H1 (cell line): ENCODE measurements at regions not wholly inside any gene's neighbourhood (a gene's known extent, or its start where the extent isn't known, plus 50 kb on each side); places are given as distances from the start of the nearest gene placed in this dataset.

ENCODE experiments used
- CTCF ChIA-PET: fragments of 300-600 bp; sonication (Branson Sonifier 250); formaldehyde crosslinking; loops from one replicate; lab custom pipeline; 2021; ENCODE audit not compliant: partially characterized antibody; lab: Charles Lee
- POLR2A ChIA-PET: fragments of 300-600 bp; sonication (Branson Sonifier 250); formaldehyde crosslinking; loops from one replicate; lab custom pipeline; 2021; ENCODE audit warnings: inconsistent platforms; ENCODE audit not compliant: partially characterized antibody; lab: Charles Lee
- DNase-seq, 2 experiments: peaks; one replicate each; pipeline versions ENCODE4 v3.0.0 to v3.0.0-alpha.2; 2010 to 2022; ENCODE audit warnings: low spot score in 2 of 2, low read depth in 1 of 2, mixed read lengths in 1 of 2
- FAIRE-seq: peaks from 2 replicates; lab custom pipeline; 2011; peaks lifted over from hg19 to GRCh38; lab: Jason Lieb, UNC
- H2AFZ ChIP-seq: 2 replicates; pipeline ENCODE4 v1.8.1; 2012; ENCODE audit warnings: low read length, inconsistent platforms
- H2AK5ac ChIP-seq: 2 replicates; pipeline ENCODE4 v1.6.1; 2013; ENCODE audit warnings: low read depth, low read length
- H2BK120ac ChIP-seq: replicated peaks from 2 replicates; pipeline ENCODE3; 2013; ENCODE audit warnings: low read depth, low read length, inconsistent platforms
- H2BK12ac ChIP-seq: 2 replicates; pipeline ENCODE4 v1.6.1; 2013; ENCODE audit warnings: low read depth, low read length
- H2BK15ac ChIP-seq: 2 replicates; pipeline ENCODE4 v1.6.1; 2013; ENCODE audit warnings: low read length
- H2BK20ac ChIP-seq: 2 replicates; pipeline ENCODE4 v1.6.1; 2013; ENCODE audit warnings: low read length
- H2BK5ac ChIP-seq: 2 replicates; pipeline ENCODE4 v1.6.1; 2013; ENCODE audit warnings: low read depth, low read length
- H3K14ac ChIP-seq: 2 replicates; pipeline ENCODE4 v1.6.1; 2013; ENCODE audit warnings: inconsistent platforms; ENCODE audit not compliant: insufficient read length
- H3K18ac ChIP-seq: 2 replicates; pipeline ENCODE4 v1.6.1; 2013; ENCODE audit warnings: low read length; ENCODE audit errors: extremely low read depth
- H3K23ac ChIP-seq: 2 replicates; pipeline ENCODE4 v1.6.1; 2013; ENCODE audit warnings: inconsistent platforms; ENCODE audit not compliant: insufficient read length
- H3K23me2 ChIP-seq: 2 replicates; pipeline ENCODE4 v1.6.1; 2013; ENCODE audit warnings: low read depth, low read length
- H3K27ac ChIP-seq: 2 replicates; pipeline ENCODE4 v1.6.1; 2011; ENCODE audit warnings: low read depth, low read length, inconsistent platforms
- H3K27me3 ChIP-seq, 4 experiments: replicated peaks in 1 of 4; 1 replicate in 1 of 4; 2 replicates in 3 of 4; pipeline versions ENCODE4 v1.6.1 to v1.8.1; 2011 to 2013; ENCODE audit warnings: low read length in 3 of 4, mild to moderate bottlenecking in 3 of 4, inconsistent platforms in 2 of 4, mixed read lengths in 2 of 4, moderate library complexity in 1 of 4; ENCODE audit not compliant: control insufficient read depth in 3 of 4, insufficient read depth in 3 of 4; ENCODE audit errors: extremely low read depth in 1 of 4
- H3K36me3 ChIP-seq, 4 experiments: 2 replicates each; pipeline versions ENCODE4 v1.6.1 to v1.8.1; 2011 to 2013; ENCODE audit warnings: mild to moderate bottlenecking in 4 of 4, low read length in 3 of 4, moderate library complexity in 2 of 4, control low read depth in 1 of 4, inconsistent platforms in 1 of 4; ENCODE audit not compliant: insufficient read depth in 4 of 4, control insufficient read depth in 2 of 4
- H3K4ac ChIP-seq: replicated peaks from 2 replicates; pipeline ENCODE3; 2013; ENCODE audit warnings: low read length, low read depth, mixed read lengths, inconsistent platforms; ENCODE audit not compliant: insufficient read length
- H3K4me1 ChIP-seq, 4 experiments: replicated peaks in 1 of 4; 1 replicate in 1 of 4; 2 replicates in 3 of 4; pipeline versions ENCODE4 v1.6.1 to v1.8.1; 2011 to 2013; ENCODE audit warnings: low read length in 3 of 4, inconsistent platforms in 2 of 4, mixed read lengths in 1 of 4; ENCODE audit not compliant: insufficient read depth in 4 of 4, control insufficient read depth in 3 of 4
- H3K4me2 ChIP-seq, 2 experiments: 2 replicates each; pipeline versions ENCODE4 v1.6.1 to v1.8.1; 2011 to 2013; ENCODE audit warnings: low read depth in 2 of 2, low read length in 2 of 2, control low read depth in 1 of 2, inconsistent platforms in 1 of 2, mild to moderate bottlenecking in 1 of 2; ENCODE audit not compliant: insufficient read depth in 1 of 2
- H3K4me3 ChIP-seq, 4 experiments: fragments of 200-600, 300-600 bp in 1 of 4; sonication (generic), shearing (Covaris generic), sonication (Bioruptor Twin) in 1 of 4; 2 replicates each; pipeline versions ENCODE4 v1.5.1 to v1.8.1; 2011 to 2016; ENCODE audit warnings: low read length in 4 of 4, low read depth in 3 of 4, control low read depth in 2 of 4, inconsistent platforms in 2 of 4, mild to moderate bottlenecking in 2 of 4, mixed read lengths in 1 of 4, moderate library complexity in 1 of 4; ENCODE audit not compliant: insufficient read depth in 2 of 4; ENCODE audit errors: extremely low read depth in 1 of 4
- H3K56ac ChIP-seq: replicated peaks from 2 replicates; pipeline ENCODE3; 2013; ENCODE audit warnings: low read depth, mild to moderate bottlenecking, mixed read lengths, low read length, inconsistent platforms; ENCODE audit not compliant: insufficient read length
- H3K79me1 ChIP-seq: 2 replicates; pipeline ENCODE4 v1.6.1; 2013; ENCODE audit warnings: low read depth, low read length, control low read depth
- H3K79me2 ChIP-seq, 2 experiments: 2 replicates each; pipeline versions ENCODE4 v1.6.1 to v1.8.1; 2012 to 2013; ENCODE audit warnings: low read length in 2 of 2, mild to moderate bottlenecking in 2 of 2, inconsistent platforms in 1 of 2; ENCODE audit not compliant: insufficient read depth in 2 of 2, control insufficient read depth in 1 of 2
- H3K9ac ChIP-seq, 4 experiments: replicated peaks in 1 of 4; 1 replicate in 1 of 4; 2 replicates in 3 of 4; pipeline versions ENCODE4 v1.6.1 to v1.8.1; 2011 to 2013; ENCODE audit warnings: low read depth in 3 of 4, low read length in 3 of 4, control low read depth in 2 of 4, mild to moderate bottlenecking in 2 of 4, moderate library complexity in 2 of 4, inconsistent platforms in 1 of 4; ENCODE audit errors: extremely low read depth in 1 of 4
- H3K9me3 ChIP-seq, 2 experiments: 2 replicates each; pipeline versions ENCODE4 v1.6.1 to v1.8.1; 2012 to 2013; ENCODE audit warnings: mild to moderate bottlenecking in 2 of 2, moderate library complexity in 2 of 2, control low read depth in 1 of 2, inconsistent platforms in 1 of 2, low read depth in 1 of 2, low read length in 1 of 2, mixed read lengths in 1 of 2; ENCODE audit not compliant: insufficient read depth in 2 of 2
- H4K20me1 ChIP-seq, 2 experiments: replicated peaks in 1 of 2; 2 replicates each; pipeline versions ENCODE3 to v1.8.1; 2011 to 2013; ENCODE audit warnings: inconsistent platforms in 2 of 2, low read length in 2 of 2, mild to moderate bottlenecking in 1 of 2; ENCODE audit not compliant: insufficient read depth in 2 of 2, control insufficient read depth in 1 of 2
- H4K5ac ChIP-seq: 2 replicates; pipeline ENCODE4 v1.6.1; 2013; ENCODE audit warnings: low read length, low read depth, mixed read lengths, inconsistent platforms; ENCODE audit not compliant: insufficient read length
- H4K8ac ChIP-seq: 2 replicates; pipeline ENCODE4 v1.8.0; 2013; ENCODE audit warnings: mild to moderate bottlenecking, moderate library complexity, low read length, inconsistent platforms; ENCODE audit not compliant: insufficient read depth; ENCODE audit errors: extremely low read depth
- H4K91ac ChIP-seq: replicated peaks from 2 replicates; pipeline ENCODE3; 2013; ENCODE audit warnings: low read length, mixed read lengths, inconsistent platforms; ENCODE audit not compliant: insufficient read length
- BCL11A ChIP-seq, 2 experiments: IDR thresholded peaks; one replicate each; pipeline ENCODE4 v1.6.1; 2011; ENCODE audit warnings: low read depth in 2 of 2, low read length in 2 of 2, mild to moderate bottlenecking in 2 of 2
- FOSL1 ChIP-seq: IDR thresholded peaks from 2 replicates; pipeline ENCODE4 v1.6.1; 2011; ENCODE audit warnings: mild to moderate bottlenecking, low read depth, low read length, moderate library complexity; ENCODE audit not compliant: insufficient read depth
- SIN3A ChIP-seq, 2 experiments: IDR thresholded peaks in 1 of 2; conservative IDR thresholded peaks in 1 of 2; 2 replicates each; pipeline ENCODE4 v1.6.1; 2011 to 2012; ENCODE audit warnings: low read length in 2 of 2, improper control_type of control experiment in 1 of 2, low read depth in 1 of 2, mild to moderate bottlenecking in 1 of 2
- USF2 ChIP-seq: IDR thresholded peaks from 2 replicates; pipeline ENCODE4 v1.6.1; 2011; ENCODE audit warnings: low read length, improper control_type of control experiment
- ZNF274 ChIP-seq: IDR thresholded peaks from 2 replicates; pipeline ENCODE4 v1.7.0; 2012; ENCODE audit warnings: low read length, borderline replicate concordance; ENCODE audit errors: extremely low read depth
- WGBS, 2 experiments: shearing (Covaris generic) in 1 of 2; methylation state at CpG; one replicate each; pipeline versions ENCODE4 v1.1.6 to v1.1.7; 2013 to 2015; ENCODE audit warnings: low lambda C conversion rate in 2 of 2, mixed read lengths in 2 of 2, inconsistent platforms in 1 of 2, low coverage in 1 of 2, missing lambda C conversion rate in 1 of 2; ENCODE audit not compliant: insufficient replicate concordance in 2 of 2, insufficient coverage in 1 of 2, insufficient read length in 1 of 2; ENCODE audit errors: extremely low coverage in 1 of 2, missing lambda C conversion rate in 1 of 2; 5-methylcytosine and 5-hydroxymethylcytosine counted together

- ChIA-PET CTCF (no interaction called here), POLR2A (no interaction called here)
- WGBS, 2 experiments, result 88% methylated on average over 5 of the region's 5 CpGs; no CpG with 5 or more reads in 1 of the 2 experiments
- H3K4me1 ChIP-seq, result peaks cover 0 to 3% (median 0%) of the 10 kb centered on the region in 4 experiments; a peak in 1 of 7 replicates
- H3K23ac ChIP-seq, result no peak overlapping the region
- H3K23me2 ChIP-seq, result no peaks in the 10 kb centered on the region
- H3K4me3 ChIP-seq, result no peak overlapping the region
- DNase-seq (no peak), FAIRE-seq (no peak)
- no peaks in the 10 kb centered on the region for H3K79me2 ChIP-seq
- no peak overlapping the region for H2BK15ac ChIP-seq
- H3K18ac ChIP-seq, result no peak overlapping the region
- H3K9ac ChIP-seq, result no peak overlapping the region
- no peak overlapping the region for H2BK20ac ChIP-seq
- no peak overlapping the region for H2BK5ac ChIP-seq
- H2BK12ac ChIP-seq, result no peak overlapping the region
- H2BK120ac ChIP-seq, result no peak overlapping the region
- no peaks in the 10 kb centered on the region for H3K9me3 ChIP-seq
- no peak overlapping the region for H4K91ac ChIP-seq
- no peak overlapping the region for H3K4ac ChIP-seq
- H3K27ac ChIP-seq, result no peak overlapping the region
- H3K14ac ChIP-seq, result no peak overlapping the region
- no peak overlapping the region for H2AK5ac ChIP-seq
- no peak overlapping the region for H4K5ac ChIP-seq
- H4K8ac ChIP-seq, result no peak overlapping the region
- no peaks in the 10 kb centered on the region for H3K27me3 ChIP-seq
- no peak overlapping the region for H2AFZ ChIP-seq
- H3K4me2 ChIP-seq, result no peak overlapping the region
- no peaks in the 10 kb centered on the region for H3K79me1 ChIP-seq
- no peak overlapping the region for H3K56ac ChIP-seq
- H3K36me3 ChIP-seq, result no peaks in the 10 kb centered on the region
- no peaks in the 10 kb centered on the region for H4K20me1 ChIP-seq
- TF ChIP-seq USF2, result no peak
- TF ChIP-seq ZNF274, result no peak
- no peak for TF ChIP-seq BCL11A (IDR thresholded peaks at IDR 0.05; ENCODE audit: low read depth in 2 of 2, low read length in 2 of 2)
- TF ChIP-seq FOSL1, result no peak
- TF ChIP-seq SIN3A (conservative IDR thresholded peaks at IDR 0.05 in 1 of 2, IDR thresholded peaks at IDR 0.05 in 1 of 2; ENCODE audit: low read depth in 1 of 2, low read length in 2 of 2), result no peak
These were observed 342.5 kb downstream of the ETS1 start for GRCh38 chr11:128244871-128245270.
